ENCODE measurements at regions not wholly inside any gene's neighbourhood (a gene's known extent, or its start where the extent isn't known, plus 50 kb on each side); places are given as distances from the start of the nearest gene placed in this dataset.

DNA sequence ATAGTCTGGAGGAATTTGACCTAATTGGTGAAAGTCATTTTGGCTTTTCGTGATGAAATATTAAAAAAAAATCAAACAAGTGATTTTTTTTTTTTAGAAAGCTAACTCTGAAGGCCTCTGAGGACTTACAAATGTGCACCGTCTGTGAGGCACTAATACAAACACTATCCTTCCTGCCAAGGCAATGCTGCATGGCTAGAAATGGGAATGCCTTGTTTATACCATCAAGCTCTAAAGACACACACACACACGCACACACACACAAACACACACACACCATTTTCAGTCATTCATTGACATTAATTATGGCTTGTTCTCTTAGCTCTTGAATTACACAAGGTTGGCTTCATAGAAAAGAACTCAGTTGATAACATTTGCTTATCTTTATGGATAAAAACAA lies 1242.0 kb upstream of the ACVR2A start:
- Mint-ChIP-seq H3K9me3 (ENCODE audit: unreplicated experiment) (no peaks in the 10 kb centered on the region), H3K27ac (ENCODE audit: unreplicated experiment) (no peak overlapping the region), H3K27me3 (ENCODE audit: unreplicated experiment) (no peaks in the 10 kb centered on the region), H3K4me1 (ENCODE audit: unreplicated experiment) (peaks cover 2% of the 10 kb centered on the region), H3K36me3 (ENCODE audit: unreplicated experiment) (no peaks in the 10 kb centered on the region), H3K4me3 (ENCODE audit: unreplicated experiment) (no peak overlapping the region)
- TF ChIP-seq, protein P1, sequence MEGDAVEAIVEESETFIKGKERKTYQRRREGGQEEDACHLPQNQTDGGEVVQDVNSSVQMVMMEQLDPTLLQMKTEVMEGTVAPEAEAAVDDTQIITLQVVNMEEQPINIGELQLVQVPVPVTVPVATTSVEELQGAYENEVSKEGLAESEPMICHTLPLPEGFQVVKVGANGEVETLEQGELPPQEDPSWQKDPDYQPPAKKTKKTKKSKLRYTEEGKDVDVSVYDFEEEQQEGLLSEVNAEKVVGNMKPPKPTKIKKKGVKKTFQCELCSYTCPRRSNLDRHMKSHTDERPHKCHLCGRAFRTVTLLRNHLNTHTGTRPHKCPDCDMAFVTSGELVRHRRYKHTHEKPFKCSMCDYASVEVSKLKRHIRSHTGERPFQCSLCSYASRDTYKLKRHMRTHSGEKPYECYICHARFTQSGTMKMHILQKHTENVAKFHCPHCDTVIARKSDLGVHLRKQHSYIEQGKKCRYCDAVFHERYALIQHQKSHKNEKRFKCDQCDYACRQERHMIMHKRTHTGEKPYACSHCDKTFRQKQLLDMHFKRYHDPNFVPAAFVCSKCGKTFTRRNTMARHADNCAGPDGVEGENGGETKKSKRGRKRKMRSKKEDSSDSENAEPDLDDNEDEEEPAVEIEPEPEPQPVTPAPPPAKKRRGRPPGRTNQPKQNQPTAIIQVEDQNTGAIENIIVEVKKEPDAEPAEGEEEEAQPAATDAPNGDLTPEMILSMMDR (IDR thresholded peaks at IDR 0.05), result no peak
- no peak for DNase-seq (ENCODE audit: extremely low spot score, unreplicated experiment)

DNA sequence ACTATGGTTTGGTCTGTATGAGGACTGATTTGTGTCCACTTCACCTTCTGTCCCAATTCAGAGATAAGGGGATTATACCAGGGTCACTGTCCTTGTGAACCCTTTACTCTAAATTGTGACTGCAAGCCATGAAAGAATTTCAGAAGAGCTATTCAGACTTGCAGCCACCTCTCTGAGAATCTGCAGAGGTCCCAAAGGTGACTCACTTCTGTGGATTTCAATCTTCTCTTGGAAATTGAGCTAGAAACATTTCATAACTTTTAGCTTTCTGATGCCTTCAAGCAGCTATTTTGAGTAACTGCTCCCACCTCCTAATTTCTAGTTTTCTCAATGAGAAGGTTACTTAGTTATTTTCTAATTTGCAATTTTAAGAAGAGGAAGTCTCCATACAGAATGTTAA lies 1242.4 kb upstream of the ACVR2A start:
- DNase-seq (ENCODE audit: extremely low spot score, unreplicated experiment), result no peak
- no peaks in the 10 kb centered on the region for H3K9me3 Mint-ChIP-seq (ENCODE audit: unreplicated experiment)
- peaks cover 2% of the 10 kb centered on the region for H3K4me1 Mint-ChIP-seq (ENCODE audit: unreplicated experiment)
- no peaks in the 10 kb centered on the region for H3K27me3 Mint-ChIP-seq (ENCODE audit: unreplicated experiment)
- no peak overlapping the region for H3K27ac Mint-ChIP-seq (ENCODE audit: unreplicated experiment)
- H3K36me3 Mint-ChIP-seq (ENCODE audit: unreplicated experiment), result no peaks in the 10 kb centered on the region
- H3K4me3 Mint-ChIP-seq (ENCODE audit: unreplicated experiment), result no peak overlapping the region
- TF ChIP-seq, protein P1 (IDR thresholded peaks at IDR 0.05), result no peak

DNA sequence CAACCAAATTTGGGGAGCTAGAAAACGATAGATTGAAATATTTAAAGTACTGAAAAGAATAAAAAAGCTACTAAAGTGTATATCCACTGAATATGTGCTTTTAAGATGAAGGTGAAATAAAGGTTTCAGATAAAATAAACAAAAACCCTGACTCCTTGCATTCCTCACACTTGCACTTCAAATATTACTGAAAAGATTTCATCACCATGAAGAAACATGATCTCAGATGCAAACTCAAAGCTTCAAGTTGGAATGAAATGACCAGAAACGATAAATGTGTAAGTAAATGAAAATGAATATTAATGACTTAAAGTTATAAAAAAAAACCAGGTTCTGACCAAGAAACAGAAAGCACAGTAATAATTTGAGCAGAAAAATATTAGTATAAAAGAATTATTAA lies 1246.0 kb upstream of the ACVR2A start:
- no peak overlapping the region for H3K4me3 Mint-ChIP-seq (ENCODE audit: unreplicated experiment)
- TF ChIP-seq, protein P1 (IDR thresholded peaks at IDR 0.05), result no peak

DNA sequence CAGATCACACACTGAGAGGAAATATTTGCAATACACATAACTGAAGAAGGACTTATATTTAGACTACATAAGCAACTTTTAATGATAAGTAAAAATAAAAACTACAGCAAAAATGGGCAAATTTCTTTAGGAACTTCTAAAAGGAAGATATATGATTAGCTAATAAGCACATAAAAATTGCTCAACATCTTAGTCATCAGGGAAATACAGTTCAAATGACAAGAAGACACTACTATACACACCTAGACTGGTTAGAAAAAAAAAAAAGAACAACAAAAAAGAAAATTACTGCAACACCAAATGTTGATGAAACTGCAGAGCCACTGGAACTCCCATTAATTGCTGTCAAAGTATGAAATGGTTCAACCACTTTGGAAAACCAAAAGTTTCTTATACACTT lies 1247.5 kb upstream of the ACVR2A start:
- H3K9me3 Mint-ChIP-seq (ENCODE audit: unreplicated experiment), result peaks cover 5% of the 10 kb centered on the region
- TF ChIP-seq, protein P1 (IDR thresholded peaks at IDR 0.05), result no peak
- no peak for DNase-seq (ENCODE audit: extremely low spot score, unreplicated experiment)
- H3K27ac Mint-ChIP-seq (ENCODE audit: unreplicated experiment), result no peak overlapping the region
- no peak overlapping the region for H3K4me3 Mint-ChIP-seq (ENCODE audit: unreplicated experiment)
- no peaks in the 10 kb centered on the region for H3K4me1 Mint-ChIP-seq (ENCODE audit: unreplicated experiment)
- H3K36me3 Mint-ChIP-seq (ENCODE audit: unreplicated experiment), result no peaks in the 10 kb centered on the region
- H3K27me3 Mint-ChIP-seq (ENCODE audit: unreplicated experiment), result no peaks in the 10 kb centered on the region

More for the DNA sequence above, 1246.0 kb upstream of the ACVR2A start:
- Mint-ChIP-seq H3K36me3 (ENCODE audit: unreplicated experiment) (no peaks in the 10 kb centered on the region), H3K27ac (ENCODE audit: unreplicated experiment) (no peak overlapping the region), H3K9me3 (ENCODE audit: unreplicated experiment) (peaks cover 5% of the 10 kb centered on the region), H3K4me1 (ENCODE audit: unreplicated experiment) (peaks cover 2% of the 10 kb centered on the region), H3K27me3 (ENCODE audit: unreplicated experiment) (no peaks in the 10 kb centered on the region)
- DNase-seq (ENCODE audit: extremely low spot score, unreplicated experiment), result no peak

DNA sequence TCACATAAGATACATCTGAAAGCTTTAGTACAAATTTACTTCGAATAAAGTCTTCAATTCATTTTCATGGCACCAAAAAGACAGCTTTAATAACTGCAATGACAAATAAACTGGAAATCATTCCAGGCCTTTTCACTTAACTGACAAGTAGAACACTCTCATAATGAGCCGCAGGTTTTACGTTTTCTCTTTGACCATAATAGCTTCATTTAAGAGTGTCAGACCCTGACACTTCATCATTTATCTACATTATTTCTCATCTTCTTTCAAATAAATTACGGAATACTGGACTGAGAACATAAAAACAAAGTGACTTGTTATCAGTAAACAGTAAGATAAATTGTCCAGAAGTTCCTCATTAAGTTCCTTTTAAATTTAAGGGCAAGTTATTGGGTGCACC lies 1252.9 kb upstream of the ACVR2A start:
- Mint-ChIP-seq H3K27me3 (ENCODE audit: unreplicated experiment) (no peaks in the 10 kb centered on the region), H3K9me3 (ENCODE audit: unreplicated experiment) (peaks cover 5% of the 10 kb centered on the region), H3K27ac (ENCODE audit: unreplicated experiment) (no peak overlapping the region), H3K4me1 (ENCODE audit: unreplicated experiment) (no peaks in the 10 kb centered on the region), H3K4me3 (ENCODE audit: unreplicated experiment) (no peak overlapping the region), H3K36me3 (ENCODE audit: unreplicated experiment) (no peaks in the 10 kb centered on the region)
- no peak for DNase-seq (ENCODE audit: extremely low spot score, unreplicated experiment)
- TF ChIP-seq, protein P1 (IDR thresholded peaks at IDR 0.05), result no peak

All from osteocyte (in vitro differentiated cells).